ENCODE measurements at regions not wholly inside any gene's neighbourhood (a gene's known extent, or its start where the extent isn't known, plus 50 kb on each side); places are given as distances from the start of the nearest gene placed in this dataset.

DNA sequence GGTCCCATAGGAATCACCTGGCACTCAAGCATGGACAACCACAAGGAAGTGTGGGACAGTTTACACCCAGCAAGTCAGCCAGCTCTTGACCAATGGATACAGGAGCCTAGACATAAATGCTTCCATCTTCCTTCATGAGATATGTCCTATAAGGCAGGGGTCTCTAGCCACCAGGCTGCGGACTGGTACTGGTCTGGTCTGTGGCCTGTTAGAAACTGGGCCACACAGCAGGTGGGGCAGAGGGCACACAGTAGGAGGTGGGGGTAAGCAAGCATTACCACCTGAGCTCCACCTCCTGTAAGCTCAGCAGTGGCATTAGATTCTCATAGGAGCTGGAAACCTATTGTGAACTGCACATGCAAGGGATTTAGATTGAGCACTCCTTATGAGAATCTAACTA, 437.1 kb downstream of the CD109 start:
- TF ChIP-seq CTCF (IDR thresholded peaks at IDR 0.05) (no peak), POLR2A (IDR thresholded peaks at IDR 0.05) (no peak), POLR2AphosphoS5 (IDR thresholded peaks at IDR 0.05) (no peak)

All from stomach (tissue), 4 donors.